ENCODE measurements at regions not wholly inside any gene's neighbourhood (a gene's known extent, or its start where the extent isn't known, plus 50 kb on each side); places are given as distances from the start of the nearest gene placed in this dataset.

DNA sequence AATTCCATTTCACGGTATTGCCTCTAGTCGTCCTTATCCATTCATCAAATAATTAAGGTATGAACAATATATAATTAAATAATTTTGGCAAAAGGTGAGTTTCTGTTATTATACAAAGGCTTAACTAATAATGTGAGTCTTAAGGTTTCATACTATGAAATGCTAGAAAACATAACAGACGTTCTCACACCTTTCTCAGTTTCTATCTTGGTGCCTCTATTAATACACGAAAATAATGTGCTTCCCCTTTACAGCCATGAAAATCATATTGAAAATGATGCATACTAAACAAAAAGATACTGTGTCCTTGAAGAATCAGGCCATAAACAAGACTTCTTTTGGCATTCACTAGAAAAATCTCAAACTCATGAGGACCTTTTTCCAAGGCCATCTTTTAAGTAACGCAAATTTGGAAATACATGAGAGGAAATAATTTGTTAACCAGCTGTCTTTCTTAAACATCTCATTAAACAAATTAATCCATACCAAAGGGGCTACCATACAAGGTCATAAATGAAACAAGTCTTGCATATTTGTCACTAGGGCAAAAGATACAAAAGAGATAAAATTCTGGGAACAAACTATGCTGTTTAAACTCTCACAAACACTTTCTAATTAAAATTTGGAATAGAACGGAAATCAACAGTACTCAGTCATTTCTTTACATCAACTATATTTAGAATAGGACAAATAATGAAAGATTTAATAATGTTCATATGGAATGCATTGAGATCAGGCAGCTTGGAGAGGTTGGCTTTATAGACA is 53.9 kb upstream of the CAV2 start:
- TF ChIP-seq, protein P1, sequence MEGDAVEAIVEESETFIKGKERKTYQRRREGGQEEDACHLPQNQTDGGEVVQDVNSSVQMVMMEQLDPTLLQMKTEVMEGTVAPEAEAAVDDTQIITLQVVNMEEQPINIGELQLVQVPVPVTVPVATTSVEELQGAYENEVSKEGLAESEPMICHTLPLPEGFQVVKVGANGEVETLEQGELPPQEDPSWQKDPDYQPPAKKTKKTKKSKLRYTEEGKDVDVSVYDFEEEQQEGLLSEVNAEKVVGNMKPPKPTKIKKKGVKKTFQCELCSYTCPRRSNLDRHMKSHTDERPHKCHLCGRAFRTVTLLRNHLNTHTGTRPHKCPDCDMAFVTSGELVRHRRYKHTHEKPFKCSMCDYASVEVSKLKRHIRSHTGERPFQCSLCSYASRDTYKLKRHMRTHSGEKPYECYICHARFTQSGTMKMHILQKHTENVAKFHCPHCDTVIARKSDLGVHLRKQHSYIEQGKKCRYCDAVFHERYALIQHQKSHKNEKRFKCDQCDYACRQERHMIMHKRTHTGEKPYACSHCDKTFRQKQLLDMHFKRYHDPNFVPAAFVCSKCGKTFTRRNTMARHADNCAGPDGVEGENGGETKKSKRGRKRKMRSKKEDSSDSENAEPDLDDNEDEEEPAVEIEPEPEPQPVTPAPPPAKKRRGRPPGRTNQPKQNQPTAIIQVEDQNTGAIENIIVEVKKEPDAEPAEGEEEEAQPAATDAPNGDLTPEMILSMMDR (IDR thresholded peaks at IDR 0.05) = no peak
- H3K27ac ChIP-seq = no peak overlapping the region
- H3K4me3 ChIP-seq = no peak overlapping the region
- intact Hi-C loops (cut with DNase I) = no loop called here
- H3K4me1 ChIP-seq = peaks cover 11 to 15% of the 10 kb centered on the region in 2 donors
- H3K9me3 ChIP-seq = no peaks in the 10 kb centered on the region
- DNase-seq = peak in 2 of 4 donors; percentile 49 to 50
- no peaks in the 10 kb centered on the region for H3K36me3 ChIP-seq
- ATAC-seq = no peak
- H3K27me3 ChIP-seq = no peaks in the 10 kb centered on the region

- ATAC-seq = no peak
- Histone ChIP-seq H3K4me3 (no peak overlapping the region), H3K36me3 (no peaks in the 10 kb centered on the region), H3K27ac (no peak overlapping the region), H3K9me3 (no peaks in the 10 kb centered on the region), H3K27me3 (no peaks in the 10 kb centered on the region), H3K4me1 (peaks cover 11% of the 10 kb centered on the region in 2 donors)
- TF ChIP-seq, protein P1 (IDR thresholded peaks at IDR 0.05) = no peak
- intact Hi-C loops (cut with DNase I) = no loop called here
- DNase-seq = no peak
Observed at GRCh38 chr7:116446212-116446855, 53.2 kb upstream of the CAV2 start.

GRCh38 chr7:116447436-116447835 is 52.1 kb upstream of the CAV2 start:
- intact Hi-C loops (cut with DNase I) = no loop called here
- no peaks in the 10 kb centered on the region for H3K9me3 ChIP-seq
- no peaks in the 10 kb centered on the region for H3K27me3 ChIP-seq
- peaks cover 6 to 7% of the 10 kb centered on the region in 2 donors for H3K4me1 ChIP-seq
- TF ChIP-seq, protein P1 (IDR thresholded peaks at IDR 0.05) = no peak
- H3K27ac ChIP-seq = no peak overlapping the region
- ATAC-seq (no peak), DNase-seq (no peak)
- no peaks in the 10 kb centered on the region for H3K36me3 ChIP-seq
- H3K4me3 ChIP-seq = no peak overlapping the region

- Histone ChIP-seq H3K27ac (no peak overlapping the region), H3K9me3 (no peaks in the 10 kb centered on the region), H3K27me3 (no peaks in the 10 kb centered on the region), H3K4me3 (no peak overlapping the region), H3K36me3 (no peaks in the 10 kb centered on the region), H3K4me1 (peaks cover 4 to 6% of the 10 kb centered on the region in 2 donors)
- DNase-seq = no peak
- TF ChIP-seq, protein P1 (IDR thresholded peaks at IDR 0.05) = no peak
- no peak for ATAC-seq
- intact Hi-C loops (cut with DNase I) = no loop called here
Observed at GRCh38 chr7:116447966-116448839, 51.3 kb upstream of the CAV2 start.

DNA sequence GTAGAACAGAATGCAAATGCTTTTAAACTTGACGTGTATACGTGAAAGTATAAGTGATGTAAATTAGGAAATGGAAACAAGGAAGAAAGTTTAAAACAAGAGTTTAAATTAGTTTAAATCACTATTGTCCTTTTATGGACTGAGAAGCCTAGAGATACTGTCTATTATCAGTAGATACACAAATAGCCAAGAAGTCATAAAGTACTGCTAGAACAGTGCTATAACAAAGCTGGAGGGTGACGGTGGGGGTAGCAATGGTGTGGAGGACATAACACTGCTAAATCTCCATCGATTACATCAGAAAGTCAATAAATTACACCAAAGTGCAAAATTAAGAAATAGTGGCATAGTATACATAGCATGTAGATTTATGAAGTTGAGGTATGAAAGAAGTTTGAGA is 50.1 kb upstream of the CAV2 start:
- no peaks in the 10 kb centered on the region for H3K9me3 ChIP-seq
- intact Hi-C loops (cut with DNase I) = no loop called here
- TF ChIP-seq, protein P1 (IDR thresholded peaks at IDR 0.05) = no peak
- ATAC-seq = no peak
- no peaks in the 10 kb centered on the region for H3K27me3 ChIP-seq
- peaks cover 0 to 4% of the 10 kb centered on the region in 2 donors for H3K4me1 ChIP-seq
- no peak overlapping the region for H3K27ac ChIP-seq
- H3K4me3 ChIP-seq = no peak overlapping the region
- H3K36me3 ChIP-seq = no peaks in the 10 kb centered on the region
- no peak for DNase-seq
